Inferior parietal cortex (tissue), 1 donor: ENCODE measurements at regions not wholly inside any gene's neighbourhood (a gene's known extent, or its start where the extent isn't known, plus 50 kb on each side); places are given as distances from the start of the nearest gene placed in this dataset.
A peak's percentile ranks its signal among the peaks of the same experiment; 100 is the strongest.

ENCODE experiments used
- DNase-seq: peaks from one replicate; pipeline ENCODE4 v3.0.0-alpha.2; 2016; ENCODE audit errors: extremely low spot score

- DNase-seq = no peak
Measured at GRCh38 chr13:97631158-97631557, 197.2 kb downstream of the RAP2A start.

GRCh38 chr13:97639236-97639635, 205.3 kb downstream of the RAP2A start:
- DNase-seq = no peak

- DNase-seq = no peak
Measured at GRCh38 chr13:97640268-97640667, 206.3 kb downstream of the RAP2A start.

- no peak for DNase-seq
Measured at GRCh38 chr13:97648171-97648880, 214.4 kb downstream of the RAP2A start.

- no peak for DNase-seq
Measured at GRCh38 chr13:97648881-97649224, 214.9 kb downstream of the RAP2A start.

- DNase-seq = no peak
Measured at GRCh38 chr13:97653443-97654140, 219.6 kb downstream of the RAP2A start.

- no peak for DNase-seq
Measured at GRCh38 chr13:97654236-97654635, 220.3 kb downstream of the RAP2A start.

GRCh38 chr13:97658556-97658955, 224.6 kb downstream of the RAP2A start:
- no peak for DNase-seq

- DNase-seq = peak; percentile 42
Measured at GRCh38 chr13:97659602-97660001, 225.6 kb downstream of the RAP2A start.

- DNase-seq = no peak
Measured at GRCh38 chr13:97660594-97661260, 226.8 kb downstream of the RAP2A start.

GRCh38 chr13:97686594-97686993, 252.6 kb downstream of the RAP2A start:
- DNase-seq = no peak

GRCh38 chr13:97692628-97693027, 258.7 kb downstream of the RAP2A start:
- DNase-seq = no peak

GRCh38 chr13:97695684-97696083, 257.8 kb upstream of the IPO5 start:
- DNase-seq = no peak

- no peak for DNase-seq
Measured at GRCh38 chr13:97696921-97697320, 256.6 kb upstream of the IPO5 start.

GRCh38 chr13:97700306-97700848, 253.1 kb upstream of the IPO5 start:
- no peak for DNase-seq

- DNase-seq = no peak
Measured at GRCh38 chr13:97702614-97703013, 250.9 kb upstream of the IPO5 start.

GRCh38 chr13:97710797-97711196, 242.7 kb upstream of the IPO5 start:
- DNase-seq = no peak

GRCh38 chr13:97712770-97713169, 240.7 kb upstream of the IPO5 start:
- no peak for DNase-seq

GRCh38 chr13:97715763-97716162, 237.7 kb upstream of the IPO5 start:
- no peak for DNase-seq

- DNase-seq = no peak
Measured at GRCh38 chr13:97716746-97717145, 236.7 kb upstream of the IPO5 start.

GRCh38 chr13:97719736-97720135, 233.7 kb upstream of the IPO5 start:
- no peak for DNase-seq

- no peak for DNase-seq
Measured at GRCh38 chr13:97720896-97721295, 232.6 kb upstream of the IPO5 start.

GRCh38 chr13:97723655-97724054, 229.8 kb upstream of the IPO5 start:
- no peak for DNase-seq
